ENCODE measurements at regions not wholly inside any gene's neighbourhood (a gene's known extent, or its start where the extent isn't known, plus 50 kb on each side); places are given as distances from the start of the nearest gene placed in this dataset.

- no peaks in the 10 kb centered on the region for H3K4me1 Mint-ChIP-seq
- no CpG with 5 or more reads among the region's 6 CpGs for WGBS (ENCODE audit: insufficient coverage)
- Histone ChIP-seq H3K9me3 (no peaks in the 10 kb centered on the region), H3K4me3 (ENCODE audit: control insufficient read depth in 1 of 2, extremely low read depth in 1 of 2, low read length in 1 of 2) (no peak overlapping the region), H3K4me1 (ENCODE audit: control insufficient read depth in 1 of 2, extremely low read depth in 1 of 2, insufficient read depth in 2 of 2, low read length in 2 of 2) (no peaks in the 10 kb centered on the region), H3K27ac (ENCODE audit: low read length) (no peak overlapping the region), H3K27me3 (replicated peaks in 1 of 2; ENCODE audit: control insufficient read depth in 2 of 2, extremely low read depth in 1 of 2, insufficient read depth in 2 of 2, low read length in 1 of 2) (no peaks in the 10 kb centered on the region), H3K36me3 (ENCODE audit: control insufficient read depth in 2 of 2, extremely low read depth in 1 of 2, insufficient read depth in 1 of 2, low read length in 1 of 2) (no peaks in the 10 kb centered on the region)
- ATAC-seq (replicated peaks in 1 of 4), result no peak
- DNase-seq, result no peak
- no peak overlapping the region for H3K4me3 Mint-ChIP-seq
- H3K27ac Mint-ChIP-seq, result no peak overlapping the region
- peaks cover 11 to 25% (median 12%) of the 10 kb centered on the region in 3 donors for H3K9me3 Mint-ChIP-seq
- CTCF ChIA-PET, result no interaction called here
- no peaks in the 10 kb centered on the region for H3K27me3 Mint-ChIP-seq
- H3K36me3 Mint-ChIP-seq, result no peaks in the 10 kb centered on the region
- POLR2A ChIA-PET, result no interaction called here
Measured at GRCh38 chr11:24406389-24406788, 90.5 kb upstream of the LUZP2 start.

GRCh38 chr11:24406980-24407379 is 89.9 kb upstream of the LUZP2 start:
- Mint-ChIP-seq H3K4me3 (no peak overlapping the region), H3K4me1 (no peaks in the 10 kb centered on the region), H3K36me3 (no peaks in the 10 kb centered on the region), H3K9me3 (peaks cover 11 to 25% (median 12%) of the 10 kb centered on the region in 3 donors), H3K27ac (no peak overlapping the region), H3K27me3 (no peaks in the 10 kb centered on the region)
- WGBS (ENCODE audit: insufficient coverage), result 96% methylated on average over 8 of the region's 9 CpGs
- CTCF ChIA-PET, result no interaction called here
- no peak overlapping the region for H3K4me3 ChIP-seq (ENCODE audit: control insufficient read depth in 1 of 2, extremely low read depth in 1 of 2, low read length in 1 of 2)
- H3K9me3 ChIP-seq, result no peaks in the 10 kb centered on the region
- H3K27ac ChIP-seq (ENCODE audit: low read length), result no peak overlapping the region
- POLR2A ChIA-PET, result no interaction called here
- ATAC-seq (replicated peaks in 1 of 4) (no peak), DNase-seq (no peak)
- H3K4me1 ChIP-seq (ENCODE audit: control insufficient read depth in 1 of 2, extremely low read depth in 1 of 2, insufficient read depth in 2 of 2, low read length in 2 of 2), result no peaks in the 10 kb centered on the region
- no peaks in the 10 kb centered on the region for H3K36me3 ChIP-seq (ENCODE audit: control insufficient read depth in 2 of 2, extremely low read depth in 1 of 2, insufficient read depth in 1 of 2, low read length in 1 of 2)
- no peaks in the 10 kb centered on the region for H3K27me3 ChIP-seq (replicated peaks in 1 of 2; ENCODE audit: control insufficient read depth in 2 of 2, extremely low read depth in 1 of 2, insufficient read depth in 2 of 2, low read length in 1 of 2)

GRCh38 chr11:24407733-24408132 is 89.1 kb upstream of the LUZP2 start:
- no peaks in the 10 kb centered on the region for H3K9me3 ChIP-seq
- 77% methylated on average over 2 of the region's 3 CpGs for WGBS (ENCODE audit: insufficient coverage)
- no peaks in the 10 kb centered on the region for H3K36me3 ChIP-seq (ENCODE audit: control insufficient read depth in 2 of 2, extremely low read depth in 1 of 2, insufficient read depth in 1 of 2, low read length in 1 of 2)
- H3K27me3 ChIP-seq (replicated peaks in 1 of 2; ENCODE audit: control insufficient read depth in 2 of 2, extremely low read depth in 1 of 2, insufficient read depth in 2 of 2, low read length in 1 of 2), result no peaks in the 10 kb centered on the region
- Mint-ChIP-seq H3K27ac (no peak overlapping the region), H3K4me3 (no peak overlapping the region), H3K4me1 (no peaks in the 10 kb centered on the region), H3K36me3 (no peaks in the 10 kb centered on the region), H3K27me3 (no peaks in the 10 kb centered on the region), H3K9me3 (peaks cover 11 to 20% (median 12%) of the 10 kb centered on the region in 3 donors)
- H3K27ac ChIP-seq (ENCODE audit: low read length), result no peak overlapping the region
- no peak for DNase-seq
- ChIA-PET CTCF (no interaction called here), POLR2A (no interaction called here)
- ATAC-seq (replicated peaks in 1 of 4), result no peak
- H3K4me1 ChIP-seq (ENCODE audit: control insufficient read depth in 1 of 2, extremely low read depth in 1 of 2, insufficient read depth in 2 of 2, low read length in 2 of 2), result no peaks in the 10 kb centered on the region
- no peak overlapping the region for H3K4me3 ChIP-seq (ENCODE audit: control insufficient read depth in 1 of 2, extremely low read depth in 1 of 2, low read length in 1 of 2)

- Histone ChIP-seq H3K4me1 (ENCODE audit: control insufficient read depth in 1 of 2, extremely low read depth in 1 of 2, insufficient read depth in 2 of 2, low read length in 2 of 2) (no peaks in the 10 kb centered on the region), H3K4me3 (ENCODE audit: control insufficient read depth in 1 of 2, extremely low read depth in 1 of 2, low read length in 1 of 2) (no peak overlapping the region), H3K27me3 (replicated peaks in 1 of 2; ENCODE audit: control insufficient read depth in 2 of 2, extremely low read depth in 1 of 2, insufficient read depth in 2 of 2, low read length in 1 of 2) (no peaks in the 10 kb centered on the region), H3K9me3 (no peaks in the 10 kb centered on the region), H3K27ac (ENCODE audit: low read length) (no peak overlapping the region), H3K36me3 (ENCODE audit: control insufficient read depth in 2 of 2, extremely low read depth in 1 of 2, insufficient read depth in 1 of 2, low read length in 1 of 2) (no peaks in the 10 kb centered on the region)
- no peaks in the 10 kb centered on the region for H3K36me3 Mint-ChIP-seq
- no peaks in the 10 kb centered on the region for H3K27me3 Mint-ChIP-seq
- H3K27ac Mint-ChIP-seq, result no peak overlapping the region
- ChIA-PET POLR2A (no interaction called here), CTCF (no interaction called here)
- H3K4me1 Mint-ChIP-seq, result no peaks in the 10 kb centered on the region
- DNase-seq (no peak), ATAC-seq (replicated peaks in 1 of 4) (no peak)
- no peak overlapping the region for H3K4me3 Mint-ChIP-seq
- peaks cover 11 to 16% (median 12%) of the 10 kb centered on the region in 3 donors for H3K9me3 Mint-ChIP-seq
Measured at GRCh38 chr11:24408202-24408601, 88.7 kb upstream of the LUZP2 start.

GRCh38 chr11:24411791-24412190 is 85.1 kb upstream of the LUZP2 start:
- peaks cover 11 to 19% (median 14%) of the 10 kb centered on the region in 3 donors for H3K9me3 Mint-ChIP-seq
- Histone ChIP-seq H3K27ac (ENCODE audit: low read length) (no peak overlapping the region), H3K4me1 (ENCODE audit: control insufficient read depth in 1 of 2, extremely low read depth in 1 of 2, insufficient read depth in 2 of 2, low read length in 2 of 2) (no peaks in the 10 kb centered on the region), H3K36me3 (ENCODE audit: control insufficient read depth in 2 of 2, extremely low read depth in 1 of 2, insufficient read depth in 1 of 2, low read length in 1 of 2) (no peaks in the 10 kb centered on the region), H3K9me3 (no peaks in the 10 kb centered on the region), H3K27me3 (replicated peaks in 1 of 2; ENCODE audit: control insufficient read depth in 2 of 2, extremely low read depth in 1 of 2, insufficient read depth in 2 of 2, low read length in 1 of 2) (no peaks in the 10 kb centered on the region), H3K4me3 (ENCODE audit: control insufficient read depth in 1 of 2, extremely low read depth in 1 of 2, low read length in 1 of 2) (no peak overlapping the region)
- H3K36me3 Mint-ChIP-seq, result no peaks in the 10 kb centered on the region
- H3K27me3 Mint-ChIP-seq, result no peaks in the 10 kb centered on the region
- no CpG with 5 or more reads among the region's 3 CpGs for WGBS (ENCODE audit: insufficient coverage)
- H3K27ac Mint-ChIP-seq, result no peak overlapping the region
- ChIA-PET POLR2A (no interaction called here), CTCF (no interaction called here)
- H3K4me3 Mint-ChIP-seq, result no peak overlapping the region
- H3K4me1 Mint-ChIP-seq, result no peaks in the 10 kb centered on the region
- no peak for ATAC-seq (replicated peaks in 1 of 4)
- DNase-seq, result no peak

GRCh38 chr11:24412722-24413121 is 84.1 kb upstream of the LUZP2 start:
- H3K27me3 ChIP-seq (replicated peaks in 1 of 2; ENCODE audit: control insufficient read depth in 2 of 2, extremely low read depth in 1 of 2, insufficient read depth in 2 of 2, low read length in 1 of 2), result no peaks in the 10 kb centered on the region
- H3K4me1 ChIP-seq (ENCODE audit: control insufficient read depth in 1 of 2, extremely low read depth in 1 of 2, insufficient read depth in 2 of 2, low read length in 2 of 2), result no peaks in the 10 kb centered on the region
- no peaks in the 10 kb centered on the region for H3K36me3 Mint-ChIP-seq
- no peak overlapping the region for H3K4me3 ChIP-seq (ENCODE audit: control insufficient read depth in 1 of 2, extremely low read depth in 1 of 2, low read length in 1 of 2)
- ChIA-PET POLR2A (no interaction called here), CTCF (no interaction called here)
- WGBS (ENCODE audit: insufficient coverage), result 88% methylated on average over 1 of the region's 2 CpGs
- H3K9me3 ChIP-seq, result no peaks in the 10 kb centered on the region
- no peaks in the 10 kb centered on the region for H3K36me3 ChIP-seq (ENCODE audit: control insufficient read depth in 2 of 2, extremely low read depth in 1 of 2, insufficient read depth in 1 of 2, low read length in 1 of 2)
- no peak overlapping the region for H3K4me3 Mint-ChIP-seq
- H3K4me1 Mint-ChIP-seq, result no peaks in the 10 kb centered on the region
- no peaks in the 10 kb centered on the region for H3K27me3 Mint-ChIP-seq
- peaks cover 11 to 23% (median 18%) of the 10 kb centered on the region in 3 donors for H3K9me3 Mint-ChIP-seq
- no peak overlapping the region for H3K27ac Mint-ChIP-seq
- H3K27ac ChIP-seq (ENCODE audit: low read length), result no peak overlapping the region
- no peak for DNase-seq
- ATAC-seq (replicated peaks in 1 of 4), result no peak

GRCh38 chr11:24413391-24413790 is 83.5 kb upstream of the LUZP2 start:
- Mint-ChIP-seq H3K36me3 (no peaks in the 10 kb centered on the region), H3K4me3 (no peak overlapping the region), H3K27me3 (no peaks in the 10 kb centered on the region), H3K27ac (no peak overlapping the region), H3K9me3 (peaks cover 13 to 23% (median 18%) of the 10 kb centered on the region in 3 donors), H3K4me1 (no peaks in the 10 kb centered on the region)
- ATAC-seq (replicated peaks in 1 of 4) (no peak), DNase-seq (no peak)
- no peak overlapping the region for H3K27ac ChIP-seq (ENCODE audit: low read length)
- no peaks in the 10 kb centered on the region for H3K27me3 ChIP-seq (replicated peaks in 1 of 2; ENCODE audit: control insufficient read depth in 2 of 2, extremely low read depth in 1 of 2, insufficient read depth in 2 of 2, low read length in 1 of 2)
- ChIA-PET POLR2A (no interaction called here), CTCF (no interaction called here)
- H3K4me3 ChIP-seq (ENCODE audit: control insufficient read depth in 1 of 2, extremely low read depth in 1 of 2, low read length in 1 of 2), result no peak overlapping the region
- no peaks in the 10 kb centered on the region for H3K4me1 ChIP-seq (ENCODE audit: control insufficient read depth in 1 of 2, extremely low read depth in 1 of 2, insufficient read depth in 2 of 2, low read length in 2 of 2)
- no CpG with 5 or more reads among the region's 1 CpG for WGBS (ENCODE audit: insufficient coverage)
- no peaks in the 10 kb centered on the region for H3K9me3 ChIP-seq
- no peaks in the 10 kb centered on the region for H3K36me3 ChIP-seq (ENCODE audit: control insufficient read depth in 2 of 2, extremely low read depth in 1 of 2, insufficient read depth in 1 of 2, low read length in 1 of 2)
